ENCODE measurements at regions not wholly inside any gene's neighbourhood (a gene's known extent, or its start where the extent isn't known, plus 50 kb on each side); places are given as distances from the start of the nearest gene placed in this dataset.

- no peak for TF ChIP-seq CTCF (IDR thresholded peaks at IDR 0.05)
- no peak for TF ChIP-seq POLR2A (IDR thresholded peaks at IDR 0.05)
These were observed 63.3 kb downstream of the CD24 start for GRCh38 chr6:106910999-106911949.

Data from testis (tissue), 2 donors.